ENCODE measurements at regions not wholly inside any gene's neighbourhood (a gene's known extent, or its start where the extent isn't known, plus 50 kb on each side); places are given as distances from the start of the nearest gene placed in this dataset.

GRCh38 chr5:144788556-144788955 is 617.9 kb downstream of the KCTD16 start:
- TF ChIP-seq EZH2 (IDR thresholded peaks at IDR 0.05; ENCODE audit: insufficient read depth, poor library complexity, severe bottlenecking) (no peak), EZH2phosphoT487 (IDR thresholded peaks at IDR 0.05; ENCODE audit: insufficient read depth, low read depth) (no peak)
- no peaks in the 10 kb centered on the region for H3F3A ChIP-seq (ENCODE audit: insufficient read depth)
- H3K79me2 ChIP-seq (ENCODE audit: insufficient read depth): no peaks in the 10 kb centered on the region
- H3K4me2 ChIP-seq (ENCODE audit: unreplicated experiment): no peak overlapping the region
- no peaks in the 10 kb centered on the region for H3K9me3 ChIP-seq (ENCODE audit: low read depth)
- no peak overlapping the region for H3K27ac ChIP-seq
- no peaks in the 10 kb centered on the region for H3K36me3 ChIP-seq (ENCODE audit: low read depth)
- in situ Hi-C loops (cut with MboI): no loop called here
- H2AFZ ChIP-seq: no peak overlapping the region
- H3K4me1 ChIP-seq (ENCODE audit: insufficient read depth): no peaks in the 10 kb centered on the region
- H3K27me3 ChIP-seq (replicated peaks; ENCODE audit: insufficient read depth): no peaks in the 10 kb centered on the region
- no peaks in the 10 kb centered on the region for H3K9me2 ChIP-seq (ENCODE audit: insufficient read depth)
- H3K9ac ChIP-seq: no peak overlapping the region
- WGBS, 2 experiments (ENCODE audit: low coverage in 1 of 2, low lambda C conversion rate in 2 of 2, missing lambda C conversion rate in 2 of 2): 57% methylated on average over 3 of the region's 3 CpGs
- H3K4me3 ChIP-seq: no peak overlapping the region
- no peaks in the 10 kb centered on the region for H4K20me1 ChIP-seq (ENCODE audit: insufficient read depth)
- DNase-seq: no peak

GRCh38 chr5:144788046-144788445 is 617.4 kb downstream of the KCTD16 start:
- H3F3A ChIP-seq (ENCODE audit: insufficient read depth): no peaks in the 10 kb centered on the region
- no peak overlapping the region for H3K4me2 ChIP-seq (ENCODE audit: unreplicated experiment)
- no peak overlapping the region for H2AFZ ChIP-seq
- no peak for TF ChIP-seq EZH2 (IDR thresholded peaks at IDR 0.05; ENCODE audit: insufficient read depth, poor library complexity, severe bottlenecking)
- no peak for TF ChIP-seq EZH2phosphoT487 (IDR thresholded peaks at IDR 0.05; ENCODE audit: insufficient read depth, low read depth)
- no peaks in the 10 kb centered on the region for H3K9me2 ChIP-seq (ENCODE audit: insufficient read depth)
- no peak overlapping the region for H3K9ac ChIP-seq
- H3K79me2 ChIP-seq (ENCODE audit: insufficient read depth): no peaks in the 10 kb centered on the region
- 38 to 43% methylated on average over 1 of the region's 1 CpG for WGBS, 2 experiments (ENCODE audit: low coverage in 1 of 2, low lambda C conversion rate in 2 of 2, missing lambda C conversion rate in 2 of 2)
- in situ Hi-C loops (cut with MboI): no loop called here
- no peak overlapping the region for H3K27ac ChIP-seq
- no peak for DNase-seq
- no peaks in the 10 kb centered on the region for H3K36me3 ChIP-seq (ENCODE audit: low read depth)
- no peaks in the 10 kb centered on the region for H3K9me3 ChIP-seq (ENCODE audit: low read depth)
- no peak overlapping the region for H3K4me3 ChIP-seq
- H3K4me1 ChIP-seq (ENCODE audit: insufficient read depth): no peaks in the 10 kb centered on the region
- no peaks in the 10 kb centered on the region for H4K20me1 ChIP-seq (ENCODE audit: insufficient read depth)
- no peaks in the 10 kb centered on the region for H3K27me3 ChIP-seq (replicated peaks; ENCODE audit: insufficient read depth)

GRCh38 chr5:144779368-144779767 is 608.7 kb downstream of the KCTD16 start:
- Histone ChIP-seq H3F3A (ENCODE audit: insufficient read depth) (no peaks in the 10 kb centered on the region), H3K4me3 (no peak overlapping the region), H3K9ac (no peak overlapping the region), H3K79me2 (ENCODE audit: insufficient read depth) (no peaks in the 10 kb centered on the region), H3K4me1 (ENCODE audit: insufficient read depth) (peaks cover 10% of the 10 kb centered on the region; the same call in 1 of the 2 replicates), H3K27me3 (replicated peaks; ENCODE audit: insufficient read depth) (no peaks in the 10 kb centered on the region), H3K9me3 (ENCODE audit: low read depth) (no peaks in the 10 kb centered on the region), H3K4me2 (ENCODE audit: unreplicated experiment) (no peak overlapping the region), H2AFZ (no peak overlapping the region), H3K36me3 (ENCODE audit: low read depth) (no peaks in the 10 kb centered on the region), H3K9me2 (ENCODE audit: insufficient read depth) (no peaks in the 10 kb centered on the region; the same call in 1 of the 2 replicates), H4K20me1 (ENCODE audit: insufficient read depth) (no peaks in the 10 kb centered on the region), H3K27ac (no peak overlapping the region)
- peak; percentile 44 for DNase-seq
- TF ChIP-seq EZH2phosphoT487 (IDR thresholded peaks at IDR 0.05; ENCODE audit: insufficient read depth, low read depth): no peak
- TF ChIP-seq EZH2 (IDR thresholded peaks at IDR 0.05; ENCODE audit: insufficient read depth, poor library complexity, severe bottlenecking): no peak
- 65 to 75% methylated on average over 3 of the region's 3 CpGs for WGBS, 2 experiments (ENCODE audit: low coverage in 1 of 2, low lambda C conversion rate in 2 of 2, missing lambda C conversion rate in 2 of 2)
- in situ Hi-C loops (cut with MboI): no loop called here

GRCh38 chr5:144778561-144778960 is 607.9 kb downstream of the KCTD16 start:
- Histone ChIP-seq H3K4me2 (ENCODE audit: unreplicated experiment) (no peak overlapping the region), H4K20me1 (ENCODE audit: insufficient read depth) (no peaks in the 10 kb centered on the region), H3F3A (ENCODE audit: insufficient read depth) (no peaks in the 10 kb centered on the region), H2AFZ (no peak overlapping the region), H3K27ac (no peak overlapping the region), H3K79me2 (ENCODE audit: insufficient read depth) (no peaks in the 10 kb centered on the region), H3K27me3 (replicated peaks; ENCODE audit: insufficient read depth) (no peaks in the 10 kb centered on the region), H3K9me3 (ENCODE audit: low read depth) (no peaks in the 10 kb centered on the region), H3K36me3 (ENCODE audit: low read depth) (no peaks in the 10 kb centered on the region), H3K9me2 (ENCODE audit: insufficient read depth) (no peaks in the 10 kb centered on the region; the same call in 1 of the 2 replicates), H3K4me1 (ENCODE audit: insufficient read depth) (peaks cover 10% of the 10 kb centered on the region; the same call in 1 of the 2 replicates), H3K9ac (no peak overlapping the region), H3K4me3 (no peak overlapping the region)
- TF ChIP-seq EZH2phosphoT487 (IDR thresholded peaks at IDR 0.05; ENCODE audit: insufficient read depth, low read depth) (no peak), EZH2 (IDR thresholded peaks at IDR 0.05; ENCODE audit: insufficient read depth, poor library complexity, severe bottlenecking) (no peak)
- in situ Hi-C loops (cut with MboI): no loop called here
- peak; percentile 32 for DNase-seq
- 42% methylated on average over 2 of the region's 2 CpGs for WGBS, 2 experiments (ENCODE audit: low coverage in 1 of 2, low lambda C conversion rate in 2 of 2, missing lambda C conversion rate in 2 of 2)

- Histone ChIP-seq H2AFZ (no peak overlapping the region), H3K9me2 (ENCODE audit: insufficient read depth) (no peaks in the 10 kb centered on the region; the same call in 1 of the 2 replicates), H3K9ac (no peak overlapping the region), H4K20me1 (ENCODE audit: insufficient read depth) (no peaks in the 10 kb centered on the region), H3F3A (ENCODE audit: insufficient read depth) (no peaks in the 10 kb centered on the region), H3K4me3 (no peak overlapping the region), H3K27me3 (replicated peaks; ENCODE audit: insufficient read depth) (no peaks in the 10 kb centered on the region), H3K36me3 (ENCODE audit: low read depth) (no peaks in the 10 kb centered on the region), H3K4me1 (ENCODE audit: insufficient read depth) (peaks cover 10% of the 10 kb centered on the region; the same call in 1 of the 2 replicates), H3K9me3 (ENCODE audit: low read depth) (no peaks in the 10 kb centered on the region), H3K27ac (no peak overlapping the region), H3K79me2 (ENCODE audit: insufficient read depth) (no peaks in the 10 kb centered on the region), H3K4me2 (ENCODE audit: unreplicated experiment) (no peak overlapping the region)
- in situ Hi-C loops (cut with MboI): no loop called here
- TF ChIP-seq EZH2phosphoT487 (IDR thresholded peaks at IDR 0.05; ENCODE audit: insufficient read depth, low read depth) (no peak), EZH2 (IDR thresholded peaks at IDR 0.05; ENCODE audit: insufficient read depth, poor library complexity, severe bottlenecking) (no peak)
- WGBS, 2 experiments (ENCODE audit: low coverage in 1 of 2, low lambda C conversion rate in 2 of 2, missing lambda C conversion rate in 2 of 2): 32 to 35% methylated on average over 1 of the region's 1 CpG
- DNase-seq: no peak
Observed at GRCh38 chr5:144774197-144774596, 603.5 kb downstream of the KCTD16 start.
